BJ (cell line): ENCODE measurements at regions not wholly inside any gene's neighbourhood (a gene's known extent, or its start where the extent isn't known, plus 50 kb on each side); places are given as distances from the start of the nearest gene placed in this dataset.

Experiments used
- CTCF ChIA-PET: fragments of 350-600 bp; formaldehyde crosslinking; extraction: SDS; loops from one replicate; lab custom pipeline; 2021; ENCODE audit warnings: antibody characterized with exemption, inconsistent platforms; lab: Yijun Ruan, JAX
- POLR2A ChIA-PET: fragments of 300-600 bp; sonication (Branson Sonifier 250); formaldehyde crosslinking; extraction: SDS; loops from one replicate; lab custom pipeline; 2021; ENCODE audit warnings: antibody characterized with exemption; lab: Charles Lee
- DNase-seq: peaks from one replicate; pipeline ENCODE4 v3.0.0-alpha.2; 2011; ENCODE audit warnings: low read depth
- H3K27me3 ChIP-seq: 2 replicates; pipeline ENCODE4 v1.6.0; 2011; ENCODE audit warnings: low read length; ENCODE audit not compliant: control insufficient read depth, insufficient read depth
- H3K36me3 ChIP-seq: 2 replicates; pipeline ENCODE4 v1.5.1; 2011; ENCODE audit warnings: low read length; ENCODE audit not compliant: control insufficient read depth, insufficient read depth
- H3K4me3 ChIP-seq: 2 replicates; pipeline ENCODE4 v1.5.1; 2011; ENCODE audit warnings: low read depth, mild to moderate bottlenecking, control low read depth, low read length
- TF ChIP-seq, protein P1 (sequence below): IDR thresholded peaks from 2 replicates; pipeline ENCODE4 v1.5.1; 2011; ENCODE audit warnings: low read depth, mild to moderate bottlenecking, control low read depth, inconsistent platforms, low read length, moderate library complexity; ENCODE audit not compliant: insufficient read depth

DNA sequence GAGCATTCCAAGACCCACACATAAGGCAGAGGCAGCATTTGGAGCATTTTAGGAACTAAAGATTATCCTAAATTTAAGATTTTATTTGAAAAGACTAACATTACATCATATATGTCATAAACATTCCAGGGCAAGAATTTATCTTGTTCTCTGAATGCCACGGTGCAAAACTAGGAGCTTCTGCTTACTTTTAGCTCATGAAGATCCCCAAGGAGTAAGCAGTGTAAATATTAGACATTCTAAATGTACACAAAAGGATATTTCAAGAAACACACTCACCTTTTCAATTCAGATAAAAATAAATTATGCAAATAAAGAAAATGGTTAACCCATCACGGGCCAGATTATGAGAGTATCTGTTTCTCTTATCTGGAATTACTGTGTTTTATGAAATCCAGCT is 101.7 kb upstream of the ETAA1 start:
- H3K36me3 ChIP-seq, result no peaks in the 10 kb centered on the region
- ChIA-PET CTCF (no interaction called here), POLR2A (no interaction called here)
- no peak overlapping the region for H3K4me3 ChIP-seq
- TF ChIP-seq, protein P1, sequence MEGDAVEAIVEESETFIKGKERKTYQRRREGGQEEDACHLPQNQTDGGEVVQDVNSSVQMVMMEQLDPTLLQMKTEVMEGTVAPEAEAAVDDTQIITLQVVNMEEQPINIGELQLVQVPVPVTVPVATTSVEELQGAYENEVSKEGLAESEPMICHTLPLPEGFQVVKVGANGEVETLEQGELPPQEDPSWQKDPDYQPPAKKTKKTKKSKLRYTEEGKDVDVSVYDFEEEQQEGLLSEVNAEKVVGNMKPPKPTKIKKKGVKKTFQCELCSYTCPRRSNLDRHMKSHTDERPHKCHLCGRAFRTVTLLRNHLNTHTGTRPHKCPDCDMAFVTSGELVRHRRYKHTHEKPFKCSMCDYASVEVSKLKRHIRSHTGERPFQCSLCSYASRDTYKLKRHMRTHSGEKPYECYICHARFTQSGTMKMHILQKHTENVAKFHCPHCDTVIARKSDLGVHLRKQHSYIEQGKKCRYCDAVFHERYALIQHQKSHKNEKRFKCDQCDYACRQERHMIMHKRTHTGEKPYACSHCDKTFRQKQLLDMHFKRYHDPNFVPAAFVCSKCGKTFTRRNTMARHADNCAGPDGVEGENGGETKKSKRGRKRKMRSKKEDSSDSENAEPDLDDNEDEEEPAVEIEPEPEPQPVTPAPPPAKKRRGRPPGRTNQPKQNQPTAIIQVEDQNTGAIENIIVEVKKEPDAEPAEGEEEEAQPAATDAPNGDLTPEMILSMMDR, result no peak
- no peaks in the 10 kb centered on the region for H3K27me3 ChIP-seq
- DNase-seq, result no peak

DNA sequence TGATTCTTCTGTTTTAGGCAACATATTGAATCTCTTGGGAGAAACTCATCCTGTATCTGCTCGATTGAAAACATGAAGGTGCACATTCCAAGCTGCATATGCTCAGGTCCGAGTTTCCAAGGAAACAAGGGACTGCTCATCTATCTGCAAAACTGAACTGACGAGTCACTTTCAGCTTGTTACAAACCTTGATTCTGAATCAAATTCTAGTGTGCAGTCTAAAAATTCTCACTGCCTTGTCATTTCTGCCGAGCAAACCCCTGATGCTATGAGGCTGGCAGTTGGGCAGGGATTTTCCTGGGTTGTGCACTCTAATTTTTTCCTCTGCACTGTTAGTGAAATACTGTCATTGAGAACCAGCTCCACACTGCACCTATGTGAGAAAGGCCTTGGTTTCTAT is 101.3 kb upstream of the ETAA1 start:
- H3K36me3 ChIP-seq, result no peaks in the 10 kb centered on the region
- ChIA-PET CTCF (interaction anchor here (1.0 kb wide), 1 partner anchor 14 kb away, joined by 4 read pairs; no protein-coding TSS in a partner anchor), POLR2A (no interaction called here)
- TF ChIP-seq, protein P1, result no peak
- DNase-seq, result no peak
- no peaks in the 10 kb centered on the region for H3K27me3 ChIP-seq
- no peak overlapping the region for H3K4me3 ChIP-seq

DNA sequence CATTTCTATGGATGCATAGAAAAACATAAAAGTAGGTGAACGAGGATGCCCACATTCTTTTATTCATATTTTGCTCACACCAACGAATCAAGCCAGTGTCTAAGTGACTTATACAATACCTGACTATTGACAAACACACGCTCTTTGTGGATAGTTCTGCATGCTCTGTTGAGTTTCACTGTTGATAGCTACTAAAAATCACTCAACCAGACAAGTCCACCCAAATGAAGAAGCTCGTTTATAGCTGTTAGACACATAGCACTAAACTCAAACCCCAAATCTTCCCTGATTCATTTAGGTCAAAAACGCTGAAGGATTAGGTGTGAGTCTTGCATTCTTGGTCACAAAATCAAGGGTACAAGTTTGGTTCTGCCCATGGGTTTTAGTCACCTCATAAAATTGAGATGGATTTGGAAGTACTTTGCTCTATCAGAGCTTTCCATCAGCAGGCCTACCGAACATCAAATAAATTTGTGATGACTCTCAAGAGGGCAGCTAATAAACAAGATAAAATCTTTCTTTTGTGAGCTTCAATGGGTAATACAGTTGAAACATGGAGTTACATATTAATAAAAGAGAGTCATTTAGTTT is 92.7 kb upstream of the ETAA1 start:
- H3K27me3 ChIP-seq, result no peaks in the 10 kb centered on the region
- ChIA-PET POLR2A (no interaction called here), CTCF (no interaction called here)
- no peaks in the 10 kb centered on the region for H3K36me3 ChIP-seq
- H3K4me3 ChIP-seq, result no peak overlapping the region
- DNase-seq, result no peak
- TF ChIP-seq, protein P1, result no peak

DNA sequence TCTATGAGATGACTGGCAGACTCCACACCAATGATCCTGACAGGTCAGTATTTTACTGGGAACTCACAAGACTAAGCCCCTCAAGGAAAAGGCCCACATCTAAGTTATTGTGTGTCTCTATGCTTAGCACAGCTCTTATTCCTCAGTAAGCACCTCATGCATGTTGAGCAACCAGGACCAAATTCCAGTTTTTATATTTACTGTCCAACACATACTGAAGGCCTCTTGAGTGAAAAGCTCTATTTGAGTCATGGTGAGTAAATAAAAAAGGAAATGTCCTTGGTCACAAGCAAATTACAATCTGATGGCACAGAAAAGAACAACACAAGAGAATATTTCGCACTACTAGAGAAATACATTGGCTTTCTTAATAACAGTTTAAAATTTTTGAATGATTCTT is 87.9 kb upstream of the ETAA1 start:
- no peaks in the 10 kb centered on the region for H3K27me3 ChIP-seq
- H3K4me3 ChIP-seq, result no peak overlapping the region
- no peak for DNase-seq
- H3K36me3 ChIP-seq, result no peaks in the 10 kb centered on the region
- ChIA-PET CTCF (no interaction called here), POLR2A (interaction anchor here (0.5 kb wide), 1 partner anchor 52 kb away, joined by 10 read pairs; no protein-coding TSS in a partner anchor)
- TF ChIP-seq, protein P1, result no peak

DNA sequence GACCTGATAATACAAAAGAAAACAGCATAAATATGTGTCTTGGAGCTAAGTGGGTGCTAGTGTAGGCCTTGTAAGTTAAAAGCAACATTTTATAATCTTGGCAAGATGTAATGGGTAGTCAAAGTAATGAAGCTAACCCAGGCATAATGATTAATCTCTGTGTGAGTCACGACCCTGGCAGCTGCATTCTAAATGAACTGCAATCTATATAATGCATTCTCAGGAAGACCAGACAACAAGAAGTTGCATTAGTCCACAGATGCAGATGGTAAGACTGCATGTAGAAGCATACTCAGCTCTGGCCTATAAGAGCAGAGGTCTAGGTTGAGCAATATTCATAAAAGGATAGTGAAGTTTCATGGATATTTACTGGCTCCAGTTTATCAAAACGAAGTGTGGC is 85.6 kb upstream of the ETAA1 start:
- TF ChIP-seq, protein P1, result no peak
- ChIA-PET POLR2A (no interaction called here), CTCF (no interaction called here)
- no peak overlapping the region for H3K4me3 ChIP-seq
- no peak for DNase-seq
- no peaks in the 10 kb centered on the region for H3K36me3 ChIP-seq
- no peaks in the 10 kb centered on the region for H3K27me3 ChIP-seq
